ENCODE measurements at regions not wholly inside any gene's neighbourhood (a gene's known extent, or its start where the extent isn't known, plus 50 kb on each side); places are given as distances from the start of the nearest gene placed in this dataset.

- no peak for DNase-seq
Measured at GRCh38 chr15:85847031-85847430, 52.3 kb upstream of the KLHL25 start.

GRCh38 chr15:85849946-85850345 is 55.2 kb upstream of the KLHL25 start:
- no peak for DNase-seq

GRCh38 chr15:85852969-85853368 is 58.2 kb upstream of the KLHL25 start:
- no peak for DNase-seq

- peak; percentile 13 for DNase-seq
Measured at GRCh38 chr15:85854345-85855097, 59.8 kb upstream of the KLHL25 start.

- peak; percentile 61 for DNase-seq
Measured at GRCh38 chr15:85858586-85859375, 64.1 kb upstream of the KLHL25 start.

GRCh38 chr15:85859671-85860070 is 64.9 kb upstream of the KLHL25 start:
- DNase-seq = no peak

- DNase-seq = no peak
Measured at GRCh38 chr15:85860394-85861161, 65.9 kb upstream of the KLHL25 start.

GRCh38 chr15:85865070-85865684 is 70.5 kb upstream of the KLHL25 start:
- no peak for DNase-seq

GRCh38 chr15:85867250-85867649 is 72.5 kb upstream of the KLHL25 start:
- DNase-seq = no peak

GRCh38 chr15:85869124-85869523 is 74.4 kb upstream of the KLHL25 start:
- DNase-seq = no peak

- DNase-seq = peak; percentile 41
Measured at GRCh38 chr15:85870216-85871014, 75.7 kb upstream of the KLHL25 start.

GRCh38 chr15:85871545-85871944 is 76.8 kb upstream of the KLHL25 start:
- no peak for DNase-seq

- no peak for DNase-seq
Measured at GRCh38 chr15:85872125-85872524, 77.4 kb upstream of the KLHL25 start.

- no peak for DNase-seq
Measured at GRCh38 chr15:85874236-85874635, 79.5 kb upstream of the KLHL25 start.

- no peak for DNase-seq
Measured at GRCh38 chr15:85875756-85876155, 81.0 kb upstream of the KLHL25 start.

GRCh38 chr15:85878828-85879225 is 84.1 kb upstream of the KLHL25 start:
- no peak for DNase-seq

- no peak for DNase-seq
Measured at GRCh38 chr15:85879334-85880163, 84.8 kb upstream of the KLHL25 start.

GRCh38 chr15:85880501-85881190 is 85.9 kb upstream of the KLHL25 start:
- no peak for DNase-seq

GRCh38 chr15:85886309-85886811 is 91.6 kb upstream of the KLHL25 start:
- no peak for DNase-seq

- no peak for DNase-seq
Measured at GRCh38 chr15:85889956-85890619, 95.4 kb upstream of the KLHL25 start.

Measured in NCI-H1105 (cell line).